ENCODE measurements at regions not wholly inside any gene's neighbourhood (a gene's known extent, or its start where the extent isn't known, plus 50 kb on each side); places are given as distances from the start of the nearest gene placed in this dataset.

- TF ChIP-seq CTCF (IDR thresholded peaks at IDR 0.05; ENCODE audit: low read depth, low read length), result no peak
- TF ChIP-seq EZH2phosphoT487 (IDR thresholded peaks at IDR 0.05; ENCODE audit: low read depth), result no peak
Observed at GRCh38 chr12:59941461-59941860, 345.6 kb downstream of the SLC16A7 start.

Data from OCI-LY3 (cell line).